RWPE2 (cell line): ENCODE measurements at regions not wholly inside any gene's neighbourhood (a gene's known extent, or its start where the extent isn't known, plus 50 kb on each side); places are given as distances from the start of the nearest gene placed in this dataset.
A peak's percentile ranks its signal among the peaks of the same experiment; 100 is the strongest.

Experiments used
- ATAC-seq: fragments of 200-7000 bp; cut with Tn5 transposase; 3 replicates; pipeline ENCODE4 v1.9.1; 2021; ENCODE audit warnings: low read depth
- DNase-seq: peaks from one replicate; pipeline ENCODE4 v3.0.0-alpha.2; 2020; ENCODE audit warnings: low spot score
- H3K27ac ChIP-seq: fragments of 450-650 bp; 2 replicates; pipeline ENCODE4 v1.5.1; 2017; ENCODE audit warnings: mild to moderate bottlenecking; ENCODE audit not compliant: poor library complexity, severe bottlenecking
- H3K27me3 ChIP-seq: fragments of 250-450 bp; sonication (Bioruptor Pico); 2 replicates; pipeline ENCODE4 v1.5.1; 2021; ENCODE audit warnings: mild to moderate bottlenecking, moderate library complexity; ENCODE audit not compliant: insufficient read depth, poor library complexity, severe bottlenecking
- H3K36me3 ChIP-seq: fragments of 250-450 bp; sonication (Bioruptor Pico); 2 replicates; pipeline ENCODE4 v1.5.1; 2020; ENCODE audit warnings: low read depth, mild to moderate bottlenecking, moderate library complexity
- H3K4me1 ChIP-seq: fragments of 250-450 bp; sonication (Bioruptor Pico); 2 replicates; pipeline ENCODE4 v1.5.1; 2021; ENCODE audit warnings: mild to moderate bottlenecking, moderate library complexity; ENCODE audit not compliant: insufficient read depth, poor library complexity, severe bottlenecking
- H3K4me3 ChIP-seq: fragments of 250-450 bp; sonication (Bioruptor Pico); 2 replicates; pipeline ENCODE4 v1.5.1; 2021; ENCODE audit warnings: mild to moderate bottlenecking, moderate library complexity; ENCODE audit not compliant: severe bottlenecking
- H3K9me3 ChIP-seq: fragments of 250-450 bp; sonication (Bioruptor Pico); 2 replicates; pipeline ENCODE4 v1.5.1; 2021; ENCODE audit warnings: mild to moderate bottlenecking, moderate library complexity; ENCODE audit not compliant: severe bottlenecking
- CTCF ChIP-seq: fragments of 450-650 bp; IDR thresholded peaks from one replicate; pipeline ENCODE4 v1.5.1; 2017; ENCODE audit warnings: mild to moderate bottlenecking, moderate library complexity; ENCODE audit not compliant: poor library complexity, severe bottlenecking

- Histone ChIP-seq H3K4me1 (peaks cover 17% of the 10 kb centered on the region), H3K9me3 (no peaks in the 10 kb centered on the region), H3K27me3 (no peaks in the 10 kb centered on the region), H3K36me3 (no peaks in the 10 kb centered on the region), H3K27ac (peak overlapping the region; percentile 34), H3K4me3 (no peak overlapping the region)
- DNase-seq (no peak), ATAC-seq (peak; percentile 43)
- TF ChIP-seq CTCF = no peak
Measured at GRCh38 chr11:95337972-95338429, 107.0 kb upstream of the SESN3 start.

GRCh38 chr11:95337175-95337957, 106.4 kb upstream of the SESN3 start:
- H3K4me3 ChIP-seq = peak overlapping the region; percentile 2

GRCh38 chr11:95335989-95336388, 105.0 kb upstream of the SESN3 start:
- no peaks in the 10 kb centered on the region for H3K27me3 ChIP-seq
- no peak overlapping the region for H3K27ac ChIP-seq
- no peak for ATAC-seq
- H3K36me3 ChIP-seq = no peaks in the 10 kb centered on the region
- no peak for TF ChIP-seq CTCF
- no peaks in the 10 kb centered on the region for H3K9me3 ChIP-seq
- DNase-seq = no peak
- no peak overlapping the region for H3K4me3 ChIP-seq
- peaks cover 17% of the 10 kb centered on the region for H3K4me1 ChIP-seq

More at GRCh38 chr11:95337175-95337957, 106.4 kb upstream of the SESN3 start:
- TF ChIP-seq CTCF = no peak
- peak; percentile 61 for DNase-seq
- Histone ChIP-seq H3K36me3 (no peaks in the 10 kb centered on the region), H3K4me1 (peaks cover 17% of the 10 kb centered on the region), H3K27me3 (no peaks in the 10 kb centered on the region), H3K9me3 (no peaks in the 10 kb centered on the region), H3K27ac (peak overlapping the region; percentile 34)
- peak; percentile 83 for ATAC-seq

- Histone ChIP-seq H3K36me3 (no peaks in the 10 kb centered on the region), H3K9me3 (no peaks in the 10 kb centered on the region), H3K4me3 (no peak overlapping the region), H3K27me3 (no peaks in the 10 kb centered on the region), H3K27ac (no peak overlapping the region), H3K4me1 (no peaks in the 10 kb centered on the region)
- no peak for DNase-seq
- TF ChIP-seq CTCF = no peak
- no peak for ATAC-seq
Measured at GRCh38 chr11:95331161-95331560, 100.2 kb upstream of the SESN3 start.

- DNase-seq (no peak), ATAC-seq (no peak)
- TF ChIP-seq CTCF = no peak
- Histone ChIP-seq H3K4me3 (no peak overlapping the region), H3K36me3 (no peaks in the 10 kb centered on the region), H3K9me3 (no peaks in the 10 kb centered on the region), H3K27me3 (no peaks in the 10 kb centered on the region), H3K4me1 (no peaks in the 10 kb centered on the region), H3K27ac (no peak overlapping the region)
Measured at GRCh38 chr11:95330302-95330701, 99.3 kb upstream of the SESN3 start.
